SK-N-SH (cell line): ENCODE measurements at regions not wholly inside any gene's neighbourhood (a gene's known extent, or its start where the extent isn't known, plus 50 kb on each side); places are given as distances from the start of the nearest gene placed in this dataset.

Experiments
- CTCF ChIA-PET: fragments of 300-600, 350-600 bp; formaldehyde crosslinking; extraction: SDS; loops from one replicate; lab custom pipeline; 2021; lab: Yijun Ruan, JAX
- POLR2A ChIA-PET: fragments of 350-600 bp; sonication (Branson Sonifier 250); formaldehyde crosslinking; extraction: SDS; loops from one replicate; lab custom pipeline; 2020; ENCODE audit warnings: antibody characterized with exemption, inconsistent platforms; lab: Yijun Ruan, JAX
- DNase-seq: peaks from one replicate; pipeline ENCODE4 v3.0.0; 2012
- H2AFZ ChIP-seq: fragments of 200-600 bp; sonication (generic); 2 replicates; pipeline ENCODE4 v1.8.1; 2016; ENCODE audit warnings: antibody characterized with exemption, mild to moderate bottlenecking, low read depth
- H3F3A ChIP-seq: fragments of 200-600 bp; sonication (generic); replicated peaks from 2 replicates; pipeline ENCODE3; 2016; ENCODE audit warnings: antibody characterized with exemption, mild to moderate bottlenecking; ENCODE audit not compliant: insufficient read depth
- H3K27ac ChIP-seq, 2 experiments: fragments of 200-500 bp in 1 of 2; fragments of 200-600 bp in 1 of 2; sonication (Bioruptor generic) in 1 of 2; sonication (generic), shearing (Covaris generic) in 1 of 2; 2 replicates each; pipeline versions ENCODE4 v1.5.1 to v1.6.1; 2014 to 2016; ENCODE audit warnings: low read depth in 2 of 2, inconsistent platforms in 1 of 2, low read length in 1 of 2, mild to moderate bottlenecking in 1 of 2, mixed read lengths in 1 of 2
- H3K27me3 ChIP-seq: fragments of 200-600 bp; sonication (generic), shearing (Covaris generic); 2 replicates; pipeline ENCODE4 v1.6.1; 2016; ENCODE audit warnings: mixed run types; ENCODE audit not compliant: insufficient read depth
- H3K36me3 ChIP-seq, 2 experiments: fragments of 200-500 bp in 1 of 2; fragments of 200-600 bp in 1 of 2; sonication (Bioruptor generic) in 1 of 2; sonication (generic) in 1 of 2; replicated peaks in 1 of 2; 2 replicates each; pipeline versions ENCODE3 to v1.5.1; 2014 to 2016; ENCODE audit warnings: low read length in 1 of 2, mild to moderate bottlenecking in 1 of 2; ENCODE audit not compliant: insufficient read depth in 2 of 2, control insufficient read depth in 1 of 2
- H3K4me1 ChIP-seq, 2 experiments: fragments of 200-500 bp in 1 of 2; fragments of 200-600 bp in 1 of 2; sonication (Bioruptor generic) in 1 of 2; sonication (generic), shearing (Covaris generic) in 1 of 2; 2 replicates each; pipeline versions ENCODE4 v1.5.1 to v1.6.1; 2014 to 2016; ENCODE audit warnings: low read depth in 1 of 2, low read length in 1 of 2, mixed run types in 1 of 2; ENCODE audit not compliant: insufficient read depth in 2 of 2, control insufficient read depth in 1 of 2
- H3K4me2 ChIP-seq: fragments of 200-600 bp; sonication (generic), shearing (Covaris generic); 2 replicates; pipeline ENCODE4 v1.6.1; 2017; ENCODE audit warnings: mixed run types
- H3K4me3 ChIP-seq, 2 experiments: fragments of 200-500 bp in 1 of 2; fragments of 200-600 bp in 1 of 2; sonication (Bioruptor generic) in 1 of 2; sonication (generic), shearing (Covaris generic) in 1 of 2; 2 replicates each; pipeline versions ENCODE4 v1.5.1 to v1.8.1; 2014 to 2016; ENCODE audit warnings: low read depth in 2 of 2, inconsistent platforms in 1 of 2, low read length in 1 of 2, mild to moderate bottlenecking in 1 of 2, mixed read lengths in 1 of 2, moderate library complexity in 1 of 2
- H3K79me2 ChIP-seq: fragments of 200-600 bp; sonication (generic); 2 replicates; pipeline ENCODE4 v1.8.1; 2017; ENCODE audit warnings: mild to moderate bottlenecking; ENCODE audit not compliant: insufficient read depth
- H3K9ac ChIP-seq: fragments of 200-600 bp; sonication (generic); 2 replicates; pipeline ENCODE4 v1.6.1; 2017; ENCODE audit warnings: mixed run types
- H3K9me2 ChIP-seq: fragments of 200-600 bp; sonication (generic); 2 replicates; pipeline ENCODE4 v1.6.1; 2017; ENCODE audit warnings: mixed run types
- H3K9me3 ChIP-seq: fragments of 200-600 bp; sonication (generic); 2 replicates; pipeline ENCODE4 v1.6.1; 2017; ENCODE audit warnings: mixed run types, mild to moderate bottlenecking, moderate library complexity
- H4K20me1 ChIP-seq: fragments of 200-600 bp; sonication (generic); 2 replicates; pipeline ENCODE4 v1.6.1; 2017; ENCODE audit warnings: mild to moderate bottlenecking, mixed run types; ENCODE audit not compliant: insufficient read depth
- CHD2 ChIP-seq: fragments of 150-350 bp; IDR thresholded peaks from 2 replicates; pipeline ENCODE4 v1.6.1; 2018; ENCODE audit warnings: low read length; ENCODE audit not compliant: partially characterized antibody
- EZH2phosphoT487 ChIP-seq: fragments of 200-600 bp; sonication (generic); IDR thresholded peaks from 2 replicates; pipeline ENCODE4 v1.6.1; 2017; ENCODE audit warnings: low read depth, mixed run types, mild to moderate bottlenecking, antibody characterized with exemption, moderate library complexity, borderline replicate concordance
- GATA2 ChIP-seq: sonication (generic); formaldehyde crosslinking; IDR thresholded peaks from 2 replicates; pipeline ENCODE4 v1.5.0; 2020; ENCODE audit warnings: mild to moderate bottlenecking, missing genetic modification reagents
- MAX ChIP-seq: IDR thresholded peaks from 2 replicates; pipeline ENCODE4 v1.4.0; 2012; ENCODE audit warnings: low read depth
- RCOR1 ChIP-seq: fragments of 150-350 bp; IDR thresholded peaks from 2 replicates; pipeline ENCODE4 v1.6.1; 2017; ENCODE audit warnings: antibody characterized with exemption, low read length
- USF2 ChIP-seq: fragments of 150-350 bp; IDR thresholded peaks from 2 replicates; pipeline ENCODE4 v1.6.1; 2017; ENCODE audit warnings: antibody characterized with exemption, low read length, low read depth, borderline replicate concordance
- WGBS: methylation state at CpG from one replicate; pipeline ENCODE4 v1.1.6; 2017; ENCODE audit warnings: low lambda C conversion rate; 5-methylcytosine and 5-hydroxymethylcytosine counted together
- TF ChIP-seq, protein P1 (sequence below): IDR thresholded peaks from 2 replicates; pipeline ENCODE4; 2012

- TF ChIP-seq EZH2phosphoT487 = no peak
- TF ChIP-seq RCOR1 = no peak
- TF ChIP-seq, protein P1, sequence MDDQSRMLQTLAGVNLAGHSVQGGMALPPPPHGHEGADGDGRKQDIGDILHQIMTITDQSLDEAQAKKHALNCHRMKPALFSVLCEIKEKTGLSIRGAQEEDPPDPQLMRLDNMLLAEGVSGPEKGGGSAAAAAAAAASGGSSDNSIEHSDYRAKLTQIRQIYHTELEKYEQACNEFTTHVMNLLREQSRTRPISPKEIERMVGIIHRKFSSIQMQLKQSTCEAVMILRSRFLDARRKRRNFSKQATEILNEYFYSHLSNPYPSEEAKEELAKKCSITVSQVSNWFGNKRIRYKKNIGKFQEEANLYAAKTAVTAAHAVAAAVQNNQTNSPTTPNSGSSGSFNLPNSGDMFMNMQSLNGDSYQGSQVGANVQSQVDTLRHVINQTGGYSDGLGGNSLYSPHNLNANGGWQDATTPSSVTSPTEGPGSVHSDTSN = no peak
Measured at GRCh38 chr17:68749349-68750207, 148.4 kb upstream of the FAM20A start (continued).

- Histone ChIP-seq H3K4me3 (no peak overlapping the region), H3K36me3 (no peaks in the 10 kb centered on the region), H4K20me1 (no peaks in the 10 kb centered on the region), H3K27me3 (no peaks in the 10 kb centered on the region), H2AFZ (no peak overlapping the region), H3K4me2 (no peak overlapping the region), H3K9me3 (no peaks in the 10 kb centered on the region), H3K9ac (no peak overlapping the region), H3K4me1 (no peaks in the 10 kb centered on the region), H3K27ac (no peak overlapping the region), H3F3A (no peaks in the 10 kb centered on the region), H3K9me2 (no peaks in the 10 kb centered on the region), H3K79me2 (no peaks in the 10 kb centered on the region)
- ChIA-PET POLR2A (no interaction called here), CTCF (interaction anchor here (0.6 to 1.4 kb wide), 3 partner anchors 9 to 499 kb away, joined by 3 read pairs; no protein-coding TSS in a partner anchor)
- WGBS = 32% methylated on average over 2 of the region's 2 CpGs
- TF ChIP-seq MAX (no peak), USF2 (no peak), CHD2 (no peak), GATA2 (CRISPR knock-in tag) (no peak), RCOR1 (no peak)
- TF ChIP-seq, protein P1 = no peak
- no peak for DNase-seq
Measured at GRCh38 chr17:68748381-68748780, 147.2 kb upstream of the FAM20A start.
